HepG2 (cell line): ENCODE measurements at regions not wholly inside any gene's neighbourhood (a gene's known extent, or its start where the extent isn't known, plus 50 kb on each side); places are given as distances from the start of the nearest gene placed in this dataset.

ENCODE experiments used
- ATAC-seq: fragments of 200-7000 bp; cut with Tn5 transposase; 3 replicates; pipeline ENCODE4 v1.9.1; 2020; ENCODE audit warnings: mild to moderate bottlenecking, moderate library complexity
- BruUV-seq: library from RNA; stranded (reverse); fragments of 400-500 nt; replicated peaks from 2 replicates; lab custom pipeline; 2021; lab: Mats Ljungman, UMichigan
- CTCF ChIA-PET: fragments of 300-600 bp; formaldehyde crosslinking; extraction: SDS; loops from one replicate; lab custom pipeline; 2021; ENCODE audit warnings: low total read pairs, inconsistent platforms, low intra/inter-chr PET ratio; lab: Yijun Ruan, JAX
- POLR2A ChIA-PET: fragments of 350-600 bp; sonication (Branson Sonifier 250); formaldehyde crosslinking; loops from one replicate; lab custom pipeline; 2020; ENCODE audit warnings: antibody characterized with exemption, inconsistent platforms; lab: Yijun Ruan, JAX
- DNase-seq: peaks from one replicate; pipeline ENCODE4 v3.0.0-alpha.2; 2015; ENCODE audit warnings: low spot score
- FAIRE-seq: peaks from 3 replicates; lab custom pipeline; 2011; peaks lifted over from hg19 to GRCh38; lab: Jason Lieb, UNC
- H2AFZ ChIP-seq: one replicate; pipeline ENCODE4 v1.6.1; 2011; ENCODE audit warnings: low read length, inconsistent platforms
- H3K27ac ChIP-seq: fragments of 300-600 bp; 3 replicates; pipeline ENCODE4 v1.8.0; 2011; ENCODE audit warnings: mixed run types, mild to moderate bottlenecking, mixed read lengths, low read length, inconsistent platforms; ENCODE audit not compliant: insufficient read depth; ENCODE audit errors: extremely low read length
- H3K27me3 ChIP-seq, 2 experiments: fragments of 200-600 bp in 1 of 2; 2 replicates in 1 of 2; 3 replicates in 1 of 2; pipeline versions ENCODE4 v1.6.0 to v1.8.0; 2011; ENCODE audit warnings: low read length in 2 of 2, mild to moderate bottlenecking in 2 of 2, moderate library complexity in 2 of 2, inconsistent platforms in 1 of 2; ENCODE audit not compliant: insufficient read depth in 2 of 2, control insufficient read depth in 1 of 2
- H3K36me3 ChIP-seq, 2 experiments: fragments of 200-600 bp in 1 of 2; replicated peaks in 1 of 2; 2 replicates in 1 of 2; 3 replicates in 1 of 2; pipeline versions ENCODE4 v1.5.1 to v1.8.0; 2011; ENCODE audit warnings: low read length in 2 of 2, inconsistent platforms in 1 of 2; ENCODE audit not compliant: insufficient read depth in 2 of 2, control insufficient read depth in 1 of 2
- H3K4me1 ChIP-seq: 2 replicates; pipeline ENCODE4 v1.5.1; 2012; ENCODE audit warnings: low read length, inconsistent platforms; ENCODE audit not compliant: insufficient read depth
- H3K4me2 ChIP-seq: 2 replicates; pipeline ENCODE4 v1.6.0; 2011; ENCODE audit warnings: low read depth, low read length, inconsistent platforms
- H3K4me3 ChIP-seq, 3 experiments: fragments of 200-600 bp in 1 of 3; sonication (generic), shearing (Covaris generic) in 1 of 3; replicated peaks in 1 of 3; 2 replicates each; pipeline ENCODE4 v1.5.1; 2011 to 2016; ENCODE audit warnings: low read length in 3 of 3, inconsistent platforms in 2 of 3, low read depth in 2 of 3, mild to moderate bottlenecking in 2 of 3, control low read depth in 1 of 3, mixed read lengths in 1 of 3; ENCODE audit not compliant: insufficient read depth in 1 of 3
- H3K79me2 ChIP-seq: one replicate; pipeline ENCODE4 v1.6.1; 2011; ENCODE audit warnings: low read length, inconsistent platforms; ENCODE audit not compliant: insufficient read depth
- H3K9ac ChIP-seq: 2 replicates; pipeline ENCODE4 v1.6.0; 2011; ENCODE audit warnings: mild to moderate bottlenecking, low read depth, low read length, inconsistent platforms; ENCODE audit not compliant: insufficient read depth
- H3K9me3 ChIP-seq: 2 replicates; pipeline ENCODE4 v1.5.1; 2012; ENCODE audit warnings: mild to moderate bottlenecking, low read length
- H4K20me1 ChIP-seq: 2 replicates; pipeline ENCODE4 v1.6.0; 2011; ENCODE audit warnings: inconsistent platforms, mild to moderate bottlenecking, low read length, moderate library complexity; ENCODE audit not compliant: insufficient read depth
- JUNB ChIP-seq: sonication (generic); formaldehyde crosslinking; IDR thresholded peaks from 2 replicates; pipeline ENCODE4 v1.8.0; 2022; ENCODE audit warnings: missing genetic modification reagents, mild to moderate bottlenecking, borderline replicate concordance
- ZNF646 ChIP-seq: sonication (generic); formaldehyde crosslinking; IDR thresholded peaks from 2 replicates; pipeline ENCODE4 v1.9.0; 2021; ENCODE audit warnings: mild to moderate bottlenecking, missing genetic modification reagents
- WGBS: methylation state at CpG from one replicate; pipeline ENCODE4 v1.1.6; 2017; ENCODE audit warnings: low lambda C conversion rate; 5-methylcytosine and 5-hydroxymethylcytosine counted together
- in situ Hi-C: cut with HindIII; loops from 2 replicates; pipeline ENCODE4 v1.10.0; 2017; ENCODE audit warnings: low pct_unique_long_range_greater_than_20kb; ENCODE audit not compliant: extremely low pct_ligation_motif_present
- intact Hi-C: fragments of 100-400 bp; cut with micrococcal nuclease; formaldehyde crosslinking; loops from one replicate; pipeline ENCODE4 v1.10.0; 2022; ENCODE audit not compliant: unreplicated experiment
- TF ChIP-seq, protein P1 (sequence below): sonication (generic); formaldehyde crosslinking; IDR thresholded peaks from 2 replicates; pipeline ENCODE4 v1.8.0; 2022; ENCODE audit warnings: mild to moderate bottlenecking, missing genetic modification reagents; ENCODE audit not compliant: insufficient replicate concordance

DNA sequence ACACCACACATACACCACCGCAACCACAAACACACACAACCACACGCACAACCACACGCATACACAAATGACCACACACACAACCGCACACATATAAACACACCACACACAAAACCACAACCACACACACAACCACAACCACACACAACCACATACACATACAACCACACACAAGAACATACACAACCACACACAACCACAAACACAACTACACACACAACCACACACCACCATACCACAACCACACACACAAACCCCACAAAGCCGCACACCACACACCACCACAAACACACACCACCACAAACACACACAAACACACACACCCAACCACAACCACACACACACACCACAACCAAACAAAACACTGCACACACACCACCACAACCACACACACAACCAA lies 107.5 kb upstream of the FZD10 start:
- Histone ChIP-seq H3K36me3 (no peaks in the 10 kb centered on the region), H3K4me2 (no peak overlapping the region), H2AFZ (no peak overlapping the region), H3K27ac (no peak overlapping the region), H3K27me3 (peaks cover 0 to 6% of the 10 kb centered on the region in 2 experiments; a peak in 2 of 5 replicates), H3K4me1 (no peaks in the 10 kb centered on the region), H4K20me1 (no peaks in the 10 kb centered on the region), H3K9ac (no peak overlapping the region), H3K79me2 (no peaks in the 10 kb centered on the region), H3K9me3 (no peaks in the 10 kb centered on the region), H3K4me3 (no peak overlapping the region)
- no TSS peak for BruUV-seq
- 77% methylated on average over 5 of the region's 5 CpGs for WGBS
- in situ Hi-C loops (no loop called here), intact Hi-C loops (no loop called here)
- POLR2A ChIA-PET: no interaction called here
- TF ChIP-seq ZNF646 (peak; percentile 81; the same call in 1 of the 2 replicates), JUNB (0 out of 2 replicates have a peak, but pooled peaks have one; percentile 24)
- TF ChIP-seq, protein P1, sequence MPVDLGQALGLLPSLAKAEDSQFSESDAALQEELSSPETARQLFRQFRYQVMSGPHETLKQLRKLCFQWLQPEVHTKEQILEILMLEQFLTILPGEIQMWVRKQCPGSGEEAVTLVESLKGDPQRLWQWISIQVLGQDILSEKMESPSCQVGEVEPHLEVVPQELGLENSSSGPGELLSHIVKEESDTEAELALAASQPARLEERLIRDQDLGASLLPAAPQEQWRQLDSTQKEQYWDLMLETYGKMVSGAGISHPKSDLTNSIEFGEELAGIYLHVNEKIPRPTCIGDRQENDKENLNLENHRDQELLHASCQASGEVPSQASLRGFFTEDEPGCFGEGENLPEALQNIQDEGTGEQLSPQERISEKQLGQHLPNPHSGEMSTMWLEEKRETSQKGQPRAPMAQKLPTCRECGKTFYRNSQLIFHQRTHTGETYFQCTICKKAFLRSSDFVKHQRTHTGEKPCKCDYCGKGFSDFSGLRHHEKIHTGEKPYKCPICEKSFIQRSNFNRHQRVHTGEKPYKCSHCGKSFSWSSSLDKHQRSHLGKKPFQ (CRISPR knock-in tag): no peak
- DNase-seq: no peak
- CTCF ChIA-PET: no interaction called here
- no peak for ATAC-seq
- FAIRE-seq: peak; percentile 4
